ENCODE measurements at regions not wholly inside any gene's neighbourhood (a gene's known extent, or its start where the extent isn't known, plus 50 kb on each side); places are given as distances from the start of the nearest gene placed in this dataset.

- TF ChIP-seq ZBTB11 (CRISPR knock-in tag; IDR thresholded peaks at IDR 0.05) (no peak), ZNF445 (CRISPR knock-in tag; IDR thresholded peaks at IDR 0.05; ENCODE audit: low read depth) (no peak), MTA1 (IDR thresholded peaks at IDR 0.05; ENCODE audit: borderline replicate concordance) (no peak), BCL6 (CRISPR knock-in tag; IDR thresholded peaks at IDR 0.05) (no peak)
Observed at GRCh38 chr6:104046426-104046825, 813.3 kb downstream of the HACE1 start (continued).

GRCh38 chr6:104031346-104031745, 828.4 kb downstream of the HACE1 start:
- no peaks in the 10 kb centered on the region; the same call in 1 of the 2 replicates for H3K9me3 ChIP-seq (replicated peaks; ENCODE audit: control insufficient read depth, insufficient read depth, low read depth, low read length)
- no peak overlapping the region for H3K4me2 ChIP-seq (ENCODE audit: insufficient read depth, low read length)
- no peak overlapping the region for H3K9ac ChIP-seq (ENCODE audit: insufficient read depth in 1 of 2, low read depth in 2 of 2, low read length in 2 of 2)
- H3K36me3 ChIP-seq (ENCODE audit: control insufficient read depth, insufficient read depth, low read length), result no peaks in the 10 kb centered on the region
- FAIRE-seq (no peak), ATAC-seq (no peak), DNase-seq (ENCODE audit: extremely low read depth in 1 of 4, low spot score in 3 of 4) (no peak)
- no peaks in the 10 kb centered on the region for H3K79me2 ChIP-seq (ENCODE audit: control insufficient read depth, insufficient read depth, low read length)
- H3K4me3 ChIP-seq, result no peak overlapping the region
- no peaks in the 10 kb centered on the region for H3K27me3 ChIP-seq (ENCODE audit: control insufficient read depth in 2 of 2, insufficient read depth in 2 of 2, low read length in 2 of 2)
- H3K9me1 ChIP-seq (ENCODE audit: control insufficient read depth, insufficient read depth, low read length), result no peaks in the 10 kb centered on the region
- in situ Hi-C loops (cut with MboI), result no loop called here
- CTCF ChIA-PET (ENCODE audit: low intra/inter-chr PET ratio), result no interaction called here
- intact Hi-C loops (cut with micrococcal nuclease), result no loop called here
- H2AFZ ChIP-seq (ENCODE audit: low read depth, low read length), result no peak overlapping the region
- H3K4me1 ChIP-seq (replicated peaks in 1 of 2; ENCODE audit: control insufficient read depth in 2 of 2, insufficient read depth in 2 of 2, low read length in 2 of 2), result no peaks in the 10 kb centered on the region
- WGBS (ENCODE audit: insufficient coverage, low coverage, missing lambda C conversion rate), result 0% methylated on average over 1 of the region's 1 CpG
- no TSS peak for BruUV-seq (replicated peaks)
- H4K20me1 ChIP-seq (replicated peaks; ENCODE audit: control insufficient read depth, insufficient read depth, low read length), result no peaks in the 10 kb centered on the region
- POLR2A ChIA-PET, result no interaction called here
- no peak overlapping the region for H3K27ac ChIP-seq (ENCODE audit: extremely low read depth, low read depth, low read length)
- TF ChIP-seq DLX4 (CRISPR knock-in tag; IDR thresholded peaks at IDR 0.05) (no peak), FOS (IDR thresholded peaks at IDR 0.05; ENCODE audit: extremely low read depth, insufficient read length) (no peak), MCM7 (IDR thresholded peaks at IDR 0.05) (no peak), TFAP4 (CRISPR knock-in tag; IDR thresholded peaks at IDR 0.05; ENCODE audit: borderline replicate concordance) (no peak), ZNF518B (CRISPR knock-in tag; IDR thresholded peaks at IDR 0.05) (no peak)
